HG03565 (cell line): ENCODE measurements at regions not wholly inside any gene's neighbourhood (a gene's known extent, or its start where the extent isn't known, plus 50 kb on each side); places are given as distances from the start of the nearest gene placed in this dataset.
"Not testable (repeated sequence)": the region's sequence is repeated elsewhere in the genome, so short reads cannot be mapped to it uniquely, and the experiment has no call there.

ENCODE experiments used
- ATAC-seq: cut with Tn5 transposase; IDR thresholded peaks from one replicate; pipeline ENCODE4 v1.9.1; 2021; ENCODE audit warnings: mild to moderate bottlenecking, moderate library complexity; ENCODE audit not compliant: unreplicated experiment

- no peak for ATAC-seq
Measured at GRCh38 chr1:219324171-219324570, 150.5 kb downstream of the LYPLAL1 start.

- no peak for ATAC-seq
Measured at GRCh38 chr1:219323426-219323825, 149.7 kb downstream of the LYPLAL1 start.

- ATAC-seq = no peak
Measured at GRCh38 chr1:219322766-219323165, 149.1 kb downstream of the LYPLAL1 start.

- not testable (repeated sequence) for ATAC-seq
Measured at GRCh38 chr1:219320563-219320962, 146.9 kb downstream of the LYPLAL1 start.

- no peak for ATAC-seq
Measured at GRCh38 chr1:219318826-219319225, 145.1 kb downstream of the LYPLAL1 start.

GRCh38 chr1:219317762-219318353 lies 144.2 kb downstream of the LYPLAL1 start:
- ATAC-seq = no peak

- ATAC-seq = no peak
Measured at GRCh38 chr1:219316066-219316465, 142.4 kb downstream of the LYPLAL1 start.

- no peak for ATAC-seq
Measured at GRCh38 chr1:219313961-219314360, 140.3 kb downstream of the LYPLAL1 start.

- ATAC-seq = no peak
Measured at GRCh38 chr1:219312967-219313366, 139.3 kb downstream of the LYPLAL1 start.

GRCh38 chr1:219310181-219310728 lies 136.6 kb downstream of the LYPLAL1 start:
- ATAC-seq = no peak

GRCh38 chr1:219308367-219308766 lies 134.7 kb downstream of the LYPLAL1 start:
- ATAC-seq = no peak

GRCh38 chr1:219304227-219305226 lies 130.8 kb downstream of the LYPLAL1 start:
- ATAC-seq = no peak

- ATAC-seq = no peak
Measured at GRCh38 chr1:219302697-219303096, 129.0 kb downstream of the LYPLAL1 start.

- no peak for ATAC-seq
Measured at GRCh38 chr1:219299420-219299819, 125.7 kb downstream of the LYPLAL1 start.

- ATAC-seq = no peak
Measured at GRCh38 chr1:219298571-219299148, 125.0 kb downstream of the LYPLAL1 start.

- ATAC-seq = no peak
Measured at GRCh38 chr1:219296430-219297355, 123.0 kb downstream of the LYPLAL1 start.

- ATAC-seq = no peak
Measured at GRCh38 chr1:219294251-219294650, 120.6 kb downstream of the LYPLAL1 start.

GRCh38 chr1:219293410-219293809 lies 119.7 kb downstream of the LYPLAL1 start:
- ATAC-seq = no peak

- no peak for ATAC-seq
Measured at GRCh38 chr1:219292999-219293398, 119.3 kb downstream of the LYPLAL1 start.

GRCh38 chr1:219292341-219292740 lies 118.7 kb downstream of the LYPLAL1 start:
- ATAC-seq = no peak
